Endothelial cell of umbilical vein (primary cell): ENCODE measurements at regions not wholly inside any gene's neighbourhood (a gene's known extent, or its start where the extent isn't known, plus 50 kb on each side); places are given as distances from the start of the nearest gene placed in this dataset.

ENCODE experiments used
- BruUV-seq: library from RNA; stranded (reverse); fragments of 400-500 nt; replicated peaks from 2 replicates; lab custom pipeline; 2021; lab: Mats Ljungman, UMichigan
- CTCF ChIA-PET: fragments of 300-600, 350-600 bp; sonication (Branson Sonifier 250); formaldehyde crosslinking; loops from one replicate; lab custom pipeline; 2021; ENCODE audit warnings: antibody characterized with exemption, inconsistent platforms; lab: Charles Lee
- POLR2A ChIA-PET: fragments of 300-600, 350-600 bp; sonication (Branson Sonifier 250); formaldehyde crosslinking; loops from one replicate; lab custom pipeline; 2021; ENCODE audit warnings: antibody characterized with exemption, inconsistent platforms; lab: Charles Lee
- DNase-seq: peaks from one replicate; pipeline ENCODE4 v3.0.0-alpha.2; 2011; ENCODE audit warnings: low read depth, low spot score
- FAIRE-seq: peaks from 2 replicates; lab custom pipeline; 2011; peaks lifted over from hg19 to GRCh38; lab: Jason Lieb, UNC
- H2AFZ ChIP-seq: 2 replicates; pipeline ENCODE4 v1.6.0; 2012; ENCODE audit warnings: low read depth, low read length, control low read depth, inconsistent platforms
- H3K27ac ChIP-seq: 2 replicates; pipeline ENCODE4 v1.5.1; 2011; ENCODE audit warnings: low read depth, mild to moderate bottlenecking, control low read depth, low read length, moderate library complexity; ENCODE audit not compliant: insufficient read depth
- H3K27me3 ChIP-seq, 2 experiments: 2 replicates each; pipeline versions ENCODE4 v1.6.0 to v1.6.1; 2011; ENCODE audit warnings: low read length in 2 of 2, mixed read lengths in 1 of 2; ENCODE audit not compliant: control insufficient read depth in 2 of 2, insufficient read depth in 2 of 2
- H3K36me3 ChIP-seq, 2 experiments: 2 replicates in 1 of 2; 3 replicates in 1 of 2; pipeline ENCODE4 v1.5.1; 2011; ENCODE audit warnings: low read length in 2 of 2, mild to moderate bottlenecking in 1 of 2, moderate library complexity in 1 of 2; ENCODE audit not compliant: control insufficient read depth in 2 of 2, insufficient read depth in 2 of 2; ENCODE audit errors: extremely low read depth in 1 of 2
- H3K4me1 ChIP-seq: 3 replicates; pipeline ENCODE4 v1.5.1; 2011; ENCODE audit warnings: mild to moderate bottlenecking, low read length; ENCODE audit not compliant: control insufficient read depth, insufficient read depth; ENCODE audit errors: extremely low read depth
- H3K4me2 ChIP-seq: 2 replicates; pipeline ENCODE4 v1.6.1; 2011; ENCODE audit warnings: low read length, control low read depth, mixed read lengths; ENCODE audit not compliant: insufficient read depth
- H3K4me3 ChIP-seq, 3 experiments: fragments of 200-600 bp in 1 of 3; sonication (generic), shearing (Covaris generic) in 1 of 3; replicated peaks in 1 of 3; 2 replicates each; pipeline ENCODE4 v1.5.1; 2011 to 2016; ENCODE audit warnings: control low read depth in 3 of 3, low read length in 3 of 3, mild to moderate bottlenecking in 2 of 3, inconsistent platforms in 1 of 3, low read depth in 1 of 3, moderate library complexity in 1 of 3; ENCODE audit not compliant: insufficient read depth in 1 of 3
- H3K79me2 ChIP-seq: 2 replicates; pipeline ENCODE4 v1.6.0; 2012; ENCODE audit warnings: low read length, inconsistent platforms; ENCODE audit not compliant: control insufficient read depth, insufficient read depth
- H3K9ac ChIP-seq: replicated peaks from 2 replicates; pipeline ENCODE3; 2011; ENCODE audit warnings: low read length, control low read depth; ENCODE audit not compliant: insufficient read depth; ENCODE audit errors: extremely low read depth
- H3K9me1 ChIP-seq: replicated peaks from 3 replicates; pipeline ENCODE4 v1.6.0; 2011; ENCODE audit warnings: mild to moderate bottlenecking, low read length; ENCODE audit not compliant: control insufficient read depth, insufficient read depth; ENCODE audit errors: extremely low read depth
- H3K9me3 ChIP-seq: replicated peaks from 2 replicates; pipeline ENCODE4 v1.5.1; 2012; ENCODE audit warnings: low read length, inconsistent platforms; ENCODE audit not compliant: control insufficient read depth, insufficient read depth
- H4K20me1 ChIP-seq: replicated peaks from 2 replicates; pipeline ENCODE3; 2011; ENCODE audit warnings: mild to moderate bottlenecking, low read length; ENCODE audit not compliant: control insufficient read depth, insufficient read depth; ENCODE audit errors: extremely low read depth
- EZH2 ChIP-seq: IDR thresholded peaks from 2 replicates; pipeline ENCODE4 v1.6.1; 2012; ENCODE audit warnings: borderline replicate concordance, low read depth, mild to moderate bottlenecking, moderate library complexity, low read length, inconsistent platforms; ENCODE audit not compliant: severe bottlenecking
- FOS ChIP-seq: IDR thresholded peaks from 2 replicates; pipeline ENCODE4 v1.6.1; 2011; ENCODE audit warnings: mild to moderate bottlenecking, low read length, moderate library complexity, borderline replicate concordance; ENCODE audit not compliant: insufficient read depth
- GATA2 ChIP-seq: IDR thresholded peaks from 2 replicates; pipeline ENCODE4 v1.7.0; 2011; ENCODE audit warnings: low read depth, mild to moderate bottlenecking, moderate library complexity, mixed read lengths, low read length; ENCODE audit not compliant: insufficient read length, insufficient read depth
- JUN ChIP-seq: IDR thresholded peaks from 2 replicates; pipeline ENCODE4 v1.6.1; 2011; ENCODE audit warnings: borderline replicate concordance, low read depth; ENCODE audit not compliant: insufficient read length, insufficient read depth
- MYC ChIP-seq: IDR thresholded peaks from one replicate; pipeline ENCODE4 v1.6.1; 2011; ENCODE audit warnings: mild to moderate bottlenecking, low read depth, low read length
- POLR2A ChIP-seq: IDR thresholded peaks from 2 replicates; pipeline ENCODE4 v1.6.1; 2012; ENCODE audit warnings: low read depth, mild to moderate bottlenecking, control low read depth, low read length
- POLR2AphosphoS5 ChIP-seq: IDR thresholded peaks from 2 replicates; pipeline ENCODE4 v1.6.1; 2012; ENCODE audit warnings: low read depth, mild to moderate bottlenecking, control low read depth, low read length, moderate library complexity; ENCODE audit not compliant: insufficient read depth
- dilution Hi-C: fragments of 300-500 bp; cut with MboI; formaldehyde crosslinking; loops from one replicate; pipeline ENCODE4 v1.15.0; 2019; ENCODE audit warnings: low sequenced_read_pairs; ENCODE audit not compliant: extremely low pct_ligation_motif_present
- intact Hi-C: fragments of 100-400 bp; cut with micrococcal nuclease; formaldehyde crosslinking; loops from one replicate; pipeline ENCODE4 v1.10.0; 2022
- TF ChIP-seq, protein P1 (sequence below): IDR thresholded peaks from 2 replicates; pipeline ENCODE4 v1.6.1; 2011; ENCODE audit not compliant: insufficient read depth, insufficient read length
- TF ChIP-seq, protein P2 (sequence below), 2 donors: IDR thresholded peaks; 1 replicate in 1 of 2; 2 replicates in 1 of 2; pipeline ENCODE4 v1.5.1; 2011; ENCODE audit warnings: low read length in 2 of 2, mild to moderate bottlenecking in 2 of 2, moderate library complexity in 2 of 2, control low read depth in 1 of 2, inconsistent platforms in 1 of 2, low read depth in 1 of 2; ENCODE audit not compliant: insufficient read depth in 1 of 2; ENCODE audit errors: extremely low read depth in 1 of 2

GRCh38 chr4:32199639-32200038 is 1479.5 kb downstream of the PCDH7 start:
- FAIRE-seq (no peak), DNase-seq (no peak)
- no TSS peak for BruUV-seq
- H3K4me2 ChIP-seq: no peak overlapping the region
- H4K20me1 ChIP-seq: no peaks in the 10 kb centered on the region
- H3K27me3 ChIP-seq: no peaks in the 10 kb centered on the region
- H3K9me3 ChIP-seq: no peaks in the 10 kb centered on the region
- H3K4me1 ChIP-seq: peaks cover 5% of the 10 kb centered on the region
- intact Hi-C loops: loop anchor here (5.0 kb wide), 1 partner anchor 1482 kb away; no protein-coding TSS in a partner anchor
- H3K4me3 ChIP-seq: no peak overlapping the region
- dilution Hi-C loops: no loop called here
- TF ChIP-seq, protein P1, sequence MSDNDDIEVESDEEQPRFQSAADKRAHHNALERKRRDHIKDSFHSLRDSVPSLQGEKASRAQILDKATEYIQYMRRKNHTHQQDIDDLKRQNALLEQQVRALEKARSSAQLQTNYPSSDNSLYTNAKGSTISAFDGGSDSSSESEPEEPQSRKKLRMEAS: no peak
- TF ChIP-seq MYC (no peak), GATA2 (no peak), EZH2 (no peak), POLR2AphosphoS5 (no peak), FOS (no peak), POLR2A (no peak), JUN (no peak)
- TF ChIP-seq, protein P2, sequence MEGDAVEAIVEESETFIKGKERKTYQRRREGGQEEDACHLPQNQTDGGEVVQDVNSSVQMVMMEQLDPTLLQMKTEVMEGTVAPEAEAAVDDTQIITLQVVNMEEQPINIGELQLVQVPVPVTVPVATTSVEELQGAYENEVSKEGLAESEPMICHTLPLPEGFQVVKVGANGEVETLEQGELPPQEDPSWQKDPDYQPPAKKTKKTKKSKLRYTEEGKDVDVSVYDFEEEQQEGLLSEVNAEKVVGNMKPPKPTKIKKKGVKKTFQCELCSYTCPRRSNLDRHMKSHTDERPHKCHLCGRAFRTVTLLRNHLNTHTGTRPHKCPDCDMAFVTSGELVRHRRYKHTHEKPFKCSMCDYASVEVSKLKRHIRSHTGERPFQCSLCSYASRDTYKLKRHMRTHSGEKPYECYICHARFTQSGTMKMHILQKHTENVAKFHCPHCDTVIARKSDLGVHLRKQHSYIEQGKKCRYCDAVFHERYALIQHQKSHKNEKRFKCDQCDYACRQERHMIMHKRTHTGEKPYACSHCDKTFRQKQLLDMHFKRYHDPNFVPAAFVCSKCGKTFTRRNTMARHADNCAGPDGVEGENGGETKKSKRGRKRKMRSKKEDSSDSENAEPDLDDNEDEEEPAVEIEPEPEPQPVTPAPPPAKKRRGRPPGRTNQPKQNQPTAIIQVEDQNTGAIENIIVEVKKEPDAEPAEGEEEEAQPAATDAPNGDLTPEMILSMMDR (IDR thresholded peaks at IDR 0.05; ENCODE audit: extremely low read depth in 1 of 2, insufficient read depth in 1 of 2, low read depth in 1 of 2, low read length in 2 of 2): no peak
- ChIA-PET CTCF (no interaction called here), POLR2A (no interaction called here)
- no peak overlapping the region for H2AFZ ChIP-seq
- no peak overlapping the region for H3K9ac ChIP-seq
- H3K36me3 ChIP-seq: no peaks in the 10 kb centered on the region
- no peak overlapping the region for H3K27ac ChIP-seq
- H3K9me1 ChIP-seq: no peaks in the 10 kb centered on the region
- H3K79me2 ChIP-seq: no peaks in the 10 kb centered on the region
